Thyroid gland (tissue), 4 donors: ENCODE measurements at regions not wholly inside any gene's neighbourhood (a gene's known extent, or its start where the extent isn't known, plus 50 kb on each side); places are given as distances from the start of the nearest gene placed in this dataset.

Experiments used
- CTCF ChIP-seq, 6 experiments: fragments of 200-600 bp in 3 of 6; fragments of 450-650 bp in 3 of 6; sonication (generic) in 3 of 6; IDR thresholded peaks; one replicate each; pipeline ENCODE4 v1.5.1; 2016 to 2019; ENCODE audit warnings: antibody characterized with exemption in 6 of 6, mild to moderate bottlenecking in 2 of 6, inconsistent platforms in 1 of 6, moderate library complexity in 1 of 6
- POLR2A ChIP-seq, 2 donors: fragments of 450-650 bp; IDR thresholded peaks; one replicate each; pipeline ENCODE4 v1.6.1; 2017; ENCODE audit warnings: antibody characterized with exemption in 2 of 2, mild to moderate bottlenecking in 2 of 2, moderate library complexity in 1 of 2

DNA sequence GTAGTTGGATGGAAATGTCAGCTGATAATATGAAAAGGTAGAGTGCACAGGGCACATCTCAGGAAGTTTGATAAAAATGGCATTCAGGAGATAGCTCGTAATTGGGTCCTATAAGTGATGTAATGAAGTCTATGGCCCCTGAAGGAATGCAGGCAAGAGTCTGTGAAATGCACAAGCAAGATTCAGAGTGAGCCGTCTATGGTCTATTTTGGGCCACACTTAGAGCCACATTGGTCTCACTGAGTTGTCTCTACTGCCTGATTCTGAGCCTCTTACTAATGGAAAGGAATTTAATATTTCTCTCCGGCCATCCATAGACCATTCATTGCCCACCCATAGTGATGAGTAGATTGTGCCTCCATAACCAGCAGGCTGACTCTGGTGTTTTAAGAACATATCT is 111.3 kb upstream of the KCNN2 start:
- TF ChIP-seq CTCF (IDR thresholded peaks at IDR 0.05) (no peak), POLR2A (IDR thresholded peaks at IDR 0.05) (no peak)
